K562 (cell line): ENCODE measurements at regions not wholly inside any gene's neighbourhood (a gene's known extent, or its start where the extent isn't known, plus 50 kb on each side); places are given as distances from the start of the nearest gene placed in this dataset.

Experiments used
- ATAC-seq: fragments of 200-7000 bp; cut with Tn5 transposase; 3 replicates; pipeline ENCODE4 v1.9.1; 2020; ENCODE audit warnings: moderate library complexity
- BruUV-seq: library from RNA; stranded (reverse); fragments of 400-500 nt; replicated peaks from 2 replicates; lab custom pipeline; 2021; lab: Mats Ljungman, UMichigan
- CTCF ChIA-PET: fragments of 300-600 bp; formaldehyde crosslinking; extraction: SDS; loops from one replicate; lab custom pipeline; 2021; ENCODE audit warnings: low intra/inter-chr PET ratio; lab: Yijun Ruan, JAX
- POLR2A ChIA-PET: fragments of 300-600, 350-650 bp; sonication (Branson Sonifier 250); formaldehyde crosslinking; extraction: SDS; loops from one replicate; lab custom pipeline; 2021; ENCODE audit warnings: antibody characterized with exemption, inconsistent platforms; lab: Yijun Ruan, JAX
- DNase-seq, 4 experiments: peaks; one replicate each; pipeline versions ENCODE4 v3.0.0 to v3.0.0-alpha.2; 2011 to 2018; ENCODE audit warnings: low spot score in 3 of 4, mixed read lengths in 3 of 4; ENCODE audit errors: extremely low read depth in 1 of 4
- FAIRE-seq: peaks from 2 replicates; lab custom pipeline; 2011; peaks lifted over from hg19 to GRCh38; lab: Jason Lieb, UNC
- H2AFZ ChIP-seq: 2 replicates; pipeline ENCODE4 v1.6.0; 2011; ENCODE audit warnings: low read depth, low read length, control low read depth, inconsistent platforms
- H3K27ac ChIP-seq: fragments of 200-600 bp; 3 replicates; pipeline ENCODE4 v1.8.0; 2011; ENCODE audit warnings: low read depth, mild to moderate bottlenecking, control low read depth, inconsistent platforms, low read length, moderate library complexity, mixed read lengths; ENCODE audit errors: extremely low read depth
- H3K27me3 ChIP-seq, 2 experiments: fragments of 300-600 bp in 1 of 2; 2 replicates in 1 of 2; 3 replicates in 1 of 2; pipeline versions ENCODE4 v1.6.0 to v1.8.0; 2011; ENCODE audit warnings: inconsistent platforms in 2 of 2, low read length in 2 of 2, mild to moderate bottlenecking in 1 of 2, mixed read lengths in 1 of 2, moderate library complexity in 1 of 2; ENCODE audit not compliant: control insufficient read depth in 2 of 2, insufficient read depth in 2 of 2
- H3K36me3 ChIP-seq: fragments of 300-600 bp; 3 replicates; pipeline ENCODE4 v1.8.0; 2011; ENCODE audit warnings: mild to moderate bottlenecking, low read length, inconsistent platforms; ENCODE audit not compliant: control insufficient read depth, insufficient read depth
- H3K4me1 ChIP-seq, 2 experiments: fragments of 200-600 bp in 1 of 2; replicated peaks in 1 of 2; 2 replicates in 1 of 2; 3 replicates in 1 of 2; pipeline versions ENCODE4 v1.5.1 to v1.8.0; 2011; ENCODE audit warnings: inconsistent platforms in 2 of 2, low read length in 2 of 2, mild to moderate bottlenecking in 1 of 2, mixed read lengths in 1 of 2, moderate library complexity in 1 of 2; ENCODE audit not compliant: control insufficient read depth in 2 of 2, insufficient read depth in 2 of 2
- H3K4me2 ChIP-seq: 2 replicates; pipeline ENCODE4 v1.6.1; 2011; ENCODE audit warnings: low read length, control low read depth, inconsistent platforms, mixed read lengths; ENCODE audit not compliant: insufficient read depth
- H3K4me3 ChIP-seq: fragments of 200-600 bp; sonication (generic), shearing (Covaris generic); 2 replicates; pipeline ENCODE4 v1.5.1; 2016; ENCODE audit warnings: control low read depth, inconsistent platforms
- H3K79me2 ChIP-seq: fragments of 200-600 bp; 3 replicates; pipeline ENCODE4 v1.8.0; 2011; ENCODE audit warnings: low read length, inconsistent platforms; ENCODE audit not compliant: control insufficient read depth, insufficient read depth
- H3K9ac ChIP-seq, 2 experiments: 2 replicates each; pipeline versions ENCODE4 v1.6.0 to v1.6.1; 2011; ENCODE audit warnings: low read depth in 2 of 2, low read length in 2 of 2, control low read depth in 1 of 2, inconsistent platforms in 1 of 2, mild to moderate bottlenecking in 1 of 2, mixed read lengths in 1 of 2; ENCODE audit not compliant: insufficient read depth in 1 of 2
- H3K9me1 ChIP-seq: one replicate; pipeline ENCODE4 v1.6.0; 2011; ENCODE audit warnings: inconsistent platforms, mild to moderate bottlenecking, low read length, moderate library complexity; ENCODE audit not compliant: control insufficient read depth, insufficient read depth
- H3K9me3 ChIP-seq: replicated peaks from 2 replicates; pipeline ENCODE4 v1.5.1; 2011; ENCODE audit warnings: low read depth, low read length, inconsistent platforms; ENCODE audit not compliant: control insufficient read depth, insufficient read depth
- H4K20me1 ChIP-seq: replicated peaks from 2 replicates; pipeline ENCODE4 v1.6.1; 2011; ENCODE audit warnings: low read length, inconsistent platforms, mixed read lengths; ENCODE audit not compliant: control insufficient read depth, insufficient read depth
- CCNT2 ChIP-seq: IDR thresholded peaks from 2 replicates; pipeline ENCODE4 v1.6.1; 2011; ENCODE audit warnings: borderline replicate concordance, low read depth, mild to moderate bottlenecking, moderate library complexity, mixed read lengths, low read length; ENCODE audit not compliant: insufficient read length; ENCODE audit errors: extremely low read depth
- CEBPG ChIP-seq, 3 experiments: fragments of 200-800 bp in 1 of 3; sonication (Bioruptor generic) in 1 of 3; sonication (generic) in 1 of 3; formaldehyde crosslinking in 1 of 3; IDR thresholded peaks in 2 of 3; conservative IDR thresholded peaks in 1 of 3; 2 replicates each; pipeline versions ENCODE4 v1.6.1 to v1.8.0; 2016 to 2022; ENCODE audit warnings: missing compliant biosample characterization in 2 of 3, missing genetic modification characterization in 2 of 3, mild to moderate bottlenecking in 1 of 3, missing genetic modification reagents in 1 of 3
- RERE ChIP-seq: sonication (generic); formaldehyde crosslinking; IDR thresholded peaks from 2 replicates; pipeline ENCODE4 v1.8.0; 2023; ENCODE audit warnings: missing genetic modification reagents, mild to moderate bottlenecking, borderline replicate concordance
- ZNF589 ChIP-seq: fragments of 200-800 bp; sonication (Bioruptor generic); IDR thresholded peaks from 2 replicates; pipeline ENCODE4 v1.6.1; 2016; ENCODE audit warnings: low read depth, missing genetic modification characterization, missing compliant biosample characterization
- WGBS: fragments of 100-300 bp; shearing (Covaris generic); methylation state at CpG from one replicate; pipeline ENCODE4 v1.1.6; 2016; ENCODE audit warnings: low coverage, mixed read lengths; ENCODE audit not compliant: insufficient coverage; ENCODE audit errors: missing lambda C conversion rate; 5-methylcytosine and 5-hydroxymethylcytosine counted together
- in situ Hi-C: fragments of 300-500 bp; cut with MboI; formaldehyde crosslinking; loops from 4 replicates; pipeline ENCODE4 v1.15.0; 2018; ENCODE audit warnings: inconsistent platforms, mixed read lengths
- intact Hi-C: fragments of 100-400 bp; cut with micrococcal nuclease; formaldehyde crosslinking; loops from 2 replicates; pipeline ENCODE4 v1.14.2; 2022

GRCh38 chr20:10861090-10861489 is 187.3 kb upstream of the JAG1 start:
- Histone ChIP-seq H3K4me2 (no peak overlapping the region), H3K79me2 (no peaks in the 10 kb centered on the region), H3K36me3 (no peaks in the 10 kb centered on the region), H2AFZ (no peak overlapping the region), H3K4me3 (no peak overlapping the region), H3K9me1 (no peaks in the 10 kb centered on the region), H3K27me3 (no peaks in the 10 kb centered on the region), H3K9me3 (no peaks in the 10 kb centered on the region), H3K27ac (no peak overlapping the region), H3K9ac (no peak overlapping the region), H3K4me1 (no peaks in the 10 kb centered on the region), H4K20me1 (no peaks in the 10 kb centered on the region)
- ATAC-seq = no peak
- no peak for DNase-seq
- WGBS = 0% methylated on average over 2 of the region's 2 CpGs
- ChIA-PET CTCF (no interaction called here), POLR2A (no interaction called here)
- no TSS peak for BruUV-seq
- in situ Hi-C loops = no loop called here
- intact Hi-C loops = no loop called here
- TF ChIP-seq CCNT2 (no peak), ZNF589 (0 out of 2 replicates have a peak, but pooled peaks have one; percentile 36), RERE (no peak), CEBPG (CRISPR knock-in tag; IDR thresholded peaks at IDR 0.05) (no peak), CEBPG (tag; conservative IDR thresholded peaks at IDR 0.05 in 1 of 2, IDR thresholded peaks at IDR 0.05 in 1 of 2) (peak; percentile 64; a peak in 3 of 4 replicates)
- FAIRE-seq = no peak
